H1 (cell line): ENCODE measurements at regions not wholly inside any gene's neighbourhood (a gene's known extent, or its start where the extent isn't known, plus 50 kb on each side); places are given as distances from the start of the nearest gene placed in this dataset.

Experiments
- CTCF ChIA-PET: fragments of 300-600 bp; sonication (Branson Sonifier 250); formaldehyde crosslinking; loops from one replicate; lab custom pipeline; 2021; ENCODE audit not compliant: partially characterized antibody; lab: Charles Lee
- POLR2A ChIA-PET: fragments of 300-600 bp; sonication (Branson Sonifier 250); formaldehyde crosslinking; loops from one replicate; lab custom pipeline; 2021; ENCODE audit warnings: inconsistent platforms; ENCODE audit not compliant: partially characterized antibody; lab: Charles Lee
- DNase-seq, 2 experiments: peaks; one replicate each; pipeline versions ENCODE4 v3.0.0 to v3.0.0-alpha.2; 2010 to 2022; ENCODE audit warnings: low spot score in 2 of 2, low read depth in 1 of 2, mixed read lengths in 1 of 2
- FAIRE-seq: peaks from 2 replicates; lab custom pipeline; 2011; peaks lifted over from hg19 to GRCh38; lab: Jason Lieb, UNC
- H2AFZ ChIP-seq: 2 replicates; pipeline ENCODE4 v1.8.1; 2012; ENCODE audit warnings: low read length, inconsistent platforms
- H2AK5ac ChIP-seq: 2 replicates; pipeline ENCODE4 v1.6.1; 2013; ENCODE audit warnings: low read depth, low read length
- H2BK120ac ChIP-seq: replicated peaks from 2 replicates; pipeline ENCODE3; 2013; ENCODE audit warnings: low read depth, low read length, inconsistent platforms
- H2BK12ac ChIP-seq: 2 replicates; pipeline ENCODE4 v1.6.1; 2013; ENCODE audit warnings: low read depth, low read length
- H2BK15ac ChIP-seq: 2 replicates; pipeline ENCODE4 v1.6.1; 2013; ENCODE audit warnings: low read length
- H2BK20ac ChIP-seq: 2 replicates; pipeline ENCODE4 v1.6.1; 2013; ENCODE audit warnings: low read length
- H2BK5ac ChIP-seq: 2 replicates; pipeline ENCODE4 v1.6.1; 2013; ENCODE audit warnings: low read depth, low read length
- H3K14ac ChIP-seq: 2 replicates; pipeline ENCODE4 v1.6.1; 2013; ENCODE audit warnings: inconsistent platforms; ENCODE audit not compliant: insufficient read length
- H3K18ac ChIP-seq: 2 replicates; pipeline ENCODE4 v1.6.1; 2013; ENCODE audit warnings: low read length; ENCODE audit errors: extremely low read depth
- H3K23ac ChIP-seq: 2 replicates; pipeline ENCODE4 v1.6.1; 2013; ENCODE audit warnings: inconsistent platforms; ENCODE audit not compliant: insufficient read length
- H3K23me2 ChIP-seq: 2 replicates; pipeline ENCODE4 v1.6.1; 2013; ENCODE audit warnings: low read depth, low read length
- H3K27ac ChIP-seq: 2 replicates; pipeline ENCODE4 v1.6.1; 2011; ENCODE audit warnings: low read depth, low read length, inconsistent platforms
- H3K27me3 ChIP-seq, 4 experiments: replicated peaks in 1 of 4; 1 replicate in 1 of 4; 2 replicates in 3 of 4; pipeline versions ENCODE4 v1.6.1 to v1.8.1; 2011 to 2013; ENCODE audit warnings: low read length in 3 of 4, mild to moderate bottlenecking in 3 of 4, inconsistent platforms in 2 of 4, mixed read lengths in 2 of 4, moderate library complexity in 1 of 4; ENCODE audit not compliant: control insufficient read depth in 3 of 4, insufficient read depth in 3 of 4; ENCODE audit errors: extremely low read depth in 1 of 4
- H3K36me3 ChIP-seq, 4 experiments: 2 replicates each; pipeline versions ENCODE4 v1.6.1 to v1.8.1; 2011 to 2013; ENCODE audit warnings: mild to moderate bottlenecking in 4 of 4, low read length in 3 of 4, moderate library complexity in 2 of 4, control low read depth in 1 of 4, inconsistent platforms in 1 of 4; ENCODE audit not compliant: insufficient read depth in 4 of 4, control insufficient read depth in 2 of 4
- H3K4ac ChIP-seq: replicated peaks from 2 replicates; pipeline ENCODE3; 2013; ENCODE audit warnings: low read length, low read depth, mixed read lengths, inconsistent platforms; ENCODE audit not compliant: insufficient read length
- H3K4me1 ChIP-seq, 4 experiments: replicated peaks in 1 of 4; 1 replicate in 1 of 4; 2 replicates in 3 of 4; pipeline versions ENCODE4 v1.6.1 to v1.8.1; 2011 to 2013; ENCODE audit warnings: low read length in 3 of 4, inconsistent platforms in 2 of 4, mixed read lengths in 1 of 4; ENCODE audit not compliant: insufficient read depth in 4 of 4, control insufficient read depth in 3 of 4
- H3K4me2 ChIP-seq, 2 experiments: 2 replicates each; pipeline versions ENCODE4 v1.6.1 to v1.8.1; 2011 to 2013; ENCODE audit warnings: low read depth in 2 of 2, low read length in 2 of 2, control low read depth in 1 of 2, inconsistent platforms in 1 of 2, mild to moderate bottlenecking in 1 of 2; ENCODE audit not compliant: insufficient read depth in 1 of 2
- H3K4me3 ChIP-seq, 4 experiments: fragments of 200-600, 300-600 bp in 1 of 4; sonication (generic), shearing (Covaris generic), sonication (Bioruptor Twin) in 1 of 4; 2 replicates each; pipeline versions ENCODE4 v1.5.1 to v1.8.1; 2011 to 2016; ENCODE audit warnings: low read length in 4 of 4, low read depth in 3 of 4, control low read depth in 2 of 4, inconsistent platforms in 2 of 4, mild to moderate bottlenecking in 2 of 4, mixed read lengths in 1 of 4, moderate library complexity in 1 of 4; ENCODE audit not compliant: insufficient read depth in 2 of 4; ENCODE audit errors: extremely low read depth in 1 of 4
- H3K56ac ChIP-seq: replicated peaks from 2 replicates; pipeline ENCODE3; 2013; ENCODE audit warnings: low read depth, mild to moderate bottlenecking, mixed read lengths, low read length, inconsistent platforms; ENCODE audit not compliant: insufficient read length
- H3K79me1 ChIP-seq: 2 replicates; pipeline ENCODE4 v1.6.1; 2013; ENCODE audit warnings: low read depth, low read length, control low read depth
- H3K79me2 ChIP-seq, 2 experiments: 2 replicates each; pipeline versions ENCODE4 v1.6.1 to v1.8.1; 2012 to 2013; ENCODE audit warnings: low read length in 2 of 2, mild to moderate bottlenecking in 2 of 2, inconsistent platforms in 1 of 2; ENCODE audit not compliant: insufficient read depth in 2 of 2, control insufficient read depth in 1 of 2
- H3K9ac ChIP-seq, 4 experiments: replicated peaks in 1 of 4; 1 replicate in 1 of 4; 2 replicates in 3 of 4; pipeline versions ENCODE4 v1.6.1 to v1.8.1; 2011 to 2013; ENCODE audit warnings: low read depth in 3 of 4, low read length in 3 of 4, control low read depth in 2 of 4, mild to moderate bottlenecking in 2 of 4, moderate library complexity in 2 of 4, inconsistent platforms in 1 of 4; ENCODE audit errors: extremely low read depth in 1 of 4
- H3K9me3 ChIP-seq, 2 experiments: 2 replicates each; pipeline versions ENCODE4 v1.6.1 to v1.8.1; 2012 to 2013; ENCODE audit warnings: mild to moderate bottlenecking in 2 of 2, moderate library complexity in 2 of 2, control low read depth in 1 of 2, inconsistent platforms in 1 of 2, low read depth in 1 of 2, low read length in 1 of 2, mixed read lengths in 1 of 2; ENCODE audit not compliant: insufficient read depth in 2 of 2
- H4K20me1 ChIP-seq, 2 experiments: replicated peaks in 1 of 2; 2 replicates each; pipeline versions ENCODE3 to v1.8.1; 2011 to 2013; ENCODE audit warnings: inconsistent platforms in 2 of 2, low read length in 2 of 2, mild to moderate bottlenecking in 1 of 2; ENCODE audit not compliant: insufficient read depth in 2 of 2, control insufficient read depth in 1 of 2
- H4K5ac ChIP-seq: 2 replicates; pipeline ENCODE4 v1.6.1; 2013; ENCODE audit warnings: low read length, low read depth, mixed read lengths, inconsistent platforms; ENCODE audit not compliant: insufficient read length
- H4K8ac ChIP-seq: 2 replicates; pipeline ENCODE4 v1.8.0; 2013; ENCODE audit warnings: mild to moderate bottlenecking, moderate library complexity, low read length, inconsistent platforms; ENCODE audit not compliant: insufficient read depth; ENCODE audit errors: extremely low read depth
- H4K91ac ChIP-seq: replicated peaks from 2 replicates; pipeline ENCODE3; 2013; ENCODE audit warnings: low read length, mixed read lengths, inconsistent platforms; ENCODE audit not compliant: insufficient read length
- BCL11A ChIP-seq, 2 experiments: IDR thresholded peaks; one replicate each; pipeline ENCODE4 v1.6.1; 2011; ENCODE audit warnings: low read depth in 2 of 2, low read length in 2 of 2, mild to moderate bottlenecking in 2 of 2
- EGR1 ChIP-seq: IDR thresholded peaks from 2 replicates; pipeline ENCODE4 v1.6.1; 2011; ENCODE audit warnings: low read depth, low read length, borderline replicate concordance
- FOSL1 ChIP-seq: IDR thresholded peaks from 2 replicates; pipeline ENCODE4 v1.6.1; 2011; ENCODE audit warnings: mild to moderate bottlenecking, low read depth, low read length, moderate library complexity; ENCODE audit not compliant: insufficient read depth
- JUND ChIP-seq: IDR thresholded peaks from 2 replicates; pipeline ENCODE4 v1.6.1; 2011; ENCODE audit warnings: mild to moderate bottlenecking, improper control_type of control experiment, low read length
- KDM1A ChIP-seq: fragments of 200-600, 300-600 bp; sonication (generic); IDR thresholded peaks from 2 replicates; pipeline ENCODE4 v1.7.1; 2016; ENCODE audit warnings: mild to moderate bottlenecking, low read length, borderline replicate concordance
- NANOG ChIP-seq: IDR thresholded peaks from 2 replicates; pipeline ENCODE4 v1.6.1; 2011; ENCODE audit warnings: low read length, low read depth, mild to moderate bottlenecking, inconsistent platforms; ENCODE audit not compliant: insufficient read depth, poor library complexity, severe bottlenecking
- NRF1 ChIP-seq: IDR thresholded peaks from 2 replicates; pipeline ENCODE4 v1.6.1; 2011; ENCODE audit warnings: mild to moderate bottlenecking, low read depth, low read length, improper control_type of control experiment
- RAD21 ChIP-seq, 2 experiments: IDR thresholded peaks in 1 of 2; conservative IDR thresholded peaks in 1 of 2; 2 replicates each; pipeline ENCODE4 v1.6.1; 2011; ENCODE audit warnings: low read depth in 2 of 2, low read length in 2 of 2, improper control_type of control experiment in 1 of 2, inconsistent platforms in 1 of 2, mild to moderate bottlenecking in 1 of 2, moderate library complexity in 1 of 2
- YY1 ChIP-seq: IDR thresholded peaks from 2 replicates; pipeline ENCODE4 v1.6.1; 2011; ENCODE audit warnings: low read depth, mild to moderate bottlenecking, low read length
- WGBS, 2 experiments: shearing (Covaris generic) in 1 of 2; methylation state at CpG; one replicate each; pipeline versions ENCODE4 v1.1.6 to v1.1.7; 2013 to 2015; ENCODE audit warnings: low lambda C conversion rate in 2 of 2, mixed read lengths in 2 of 2, inconsistent platforms in 1 of 2, low coverage in 1 of 2, missing lambda C conversion rate in 1 of 2; ENCODE audit not compliant: insufficient replicate concordance in 2 of 2, insufficient coverage in 1 of 2, insufficient read length in 1 of 2; ENCODE audit errors: extremely low coverage in 1 of 2, missing lambda C conversion rate in 1 of 2; 5-methylcytosine and 5-hydroxymethylcytosine counted together

- Histone ChIP-seq H3K14ac (no peak overlapping the region), H2AFZ (no peak overlapping the region), H3K56ac (no peak overlapping the region), H3K9ac (no peak overlapping the region), H3K4me1 (no peaks in the 10 kb centered on the region), H4K5ac (no peak overlapping the region), H3K23me2 (no peaks in the 10 kb centered on the region), H3K27me3 (no peaks in the 10 kb centered on the region), H3K18ac (no peak overlapping the region), H3K27ac (no peak overlapping the region), H3K9me3 (no peaks in the 10 kb centered on the region), H4K91ac (no peak overlapping the region), H3K23ac (no peak overlapping the region), H2BK120ac (no peak overlapping the region), H2BK12ac (no peak overlapping the region), H3K4me3 (no peak overlapping the region), H2BK5ac (no peak overlapping the region), H2BK15ac (no peak overlapping the region), H2BK20ac (no peak overlapping the region), H2AK5ac (no peak overlapping the region), H4K20me1 (no peaks in the 10 kb centered on the region), H4K8ac (no peak overlapping the region), H3K4me2 (no peak overlapping the region), H3K36me3 (no peaks in the 10 kb centered on the region), H3K79me1 (no peaks in the 10 kb centered on the region), H3K79me2 (no peaks in the 10 kb centered on the region), H3K4ac (no peak overlapping the region)
- 97% methylated on average over 3 of the region's 3 CpGs; no CpG with 5 or more reads in 1 of the 2 experiments for WGBS, 2 experiments
- CTCF ChIA-PET: interaction anchor here (1.6 kb wide), 1 partner anchor 94 kb away, joined by 5 read pairs; no protein-coding TSS in a partner anchor
- FAIRE-seq (no peak), DNase-seq (no peak)
- POLR2A ChIA-PET: no interaction called here
- no peak for TF ChIP-seq JUND
- no peak for TF ChIP-seq RAD21 (IDR thresholded peaks at IDR 0.05 in 1 of 2, conservative IDR thresholded peaks at IDR 0.05 in 1 of 2; ENCODE audit: low read depth in 2 of 2, low read length in 2 of 2)
- TF ChIP-seq FOSL1: no peak
- no peak for TF ChIP-seq BCL11A (IDR thresholded peaks at IDR 0.05; ENCODE audit: low read depth in 2 of 2, low read length in 2 of 2)
- TF ChIP-seq EGR1: no peak
- TF ChIP-seq YY1: no peak
- TF ChIP-seq KDM1A: no peak
- no peak for TF ChIP-seq NANOG
- no peak for TF ChIP-seq NRF1
These were observed 498.6 kb downstream of the EBF1 start for GRCh38 chr5:158601118-158601517.
